ENCODE measurements at regions not wholly inside any gene's neighbourhood (a gene's known extent, or its start where the extent isn't known, plus 50 kb on each side); places are given as distances from the start of the nearest gene placed in this dataset.

DNA sequence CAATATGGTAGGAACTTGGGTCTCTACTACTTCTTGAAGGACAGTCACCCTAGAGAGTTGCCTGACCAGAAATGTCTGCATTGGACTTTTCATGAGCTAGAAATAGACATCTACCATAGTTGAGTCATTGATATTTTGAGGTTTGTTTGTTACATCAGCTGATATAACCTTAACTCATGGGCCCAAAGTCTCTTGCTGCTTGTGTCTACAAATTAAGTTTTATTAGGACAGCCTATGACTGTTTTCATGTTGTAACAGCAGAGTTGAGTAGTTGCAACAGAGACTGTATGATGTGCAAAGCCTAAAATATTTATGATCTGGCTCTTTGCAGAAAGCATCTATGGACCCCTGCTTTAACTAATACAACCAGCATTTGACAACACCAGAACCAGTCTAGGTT lies 155.3 kb downstream of the MIAT start:
- H3K9me3 ChIP-seq (replicated peaks; ENCODE audit: insufficient read depth, low read length): no peaks in the 10 kb centered on the region
- no peaks in the 10 kb centered on the region for H3K9me2 ChIP-seq (replicated peaks; ENCODE audit: insufficient read depth, low read length)
- H3K9ac ChIP-seq (ENCODE audit: low read length): no peak overlapping the region
- H3K4me3 ChIP-seq (ENCODE audit: low read length): no peak overlapping the region
- no peak overlapping the region for H3K27ac ChIP-seq (ENCODE audit: low read length)
- no peak for TF ChIP-seq CTCF (IDR thresholded peaks at IDR 0.05; ENCODE audit: low read length)
- no peak for TF ChIP-seq EZH2phosphoT487 (IDR thresholded peaks at IDR 0.05; ENCODE audit: low read length)
- TF ChIP-seq EZH2 (optimal IDR thresholded peaks at IDR 0.05; ENCODE audit: low read depth, low read length): no peak
- no peaks in the 10 kb centered on the region for H3K79me2 ChIP-seq (ENCODE audit: low read length)
- H3K4me2 ChIP-seq (ENCODE audit: low read depth, low read length): no peak overlapping the region
- H2AFZ ChIP-seq (ENCODE audit: low read length): no peak overlapping the region
- no peaks in the 10 kb centered on the region for H4K20me1 ChIP-seq (ENCODE audit: insufficient read depth, low read length)
- H3K4me1 ChIP-seq (ENCODE audit: low read length): no peaks in the 10 kb centered on the region
- no peaks in the 10 kb centered on the region for H3K27me3 ChIP-seq (replicated peaks; ENCODE audit: insufficient read depth, low read length)
- H3F3A ChIP-seq (ENCODE audit: insufficient read depth, low read length): no peaks in the 10 kb centered on the region
- DNase-seq: no peak
- no peaks in the 10 kb centered on the region for H3K36me3 ChIP-seq (replicated peaks; ENCODE audit: insufficient read depth, low read length)

GRCh38 chr22:26816726-26817125 lies 159.3 kb downstream of the MIAT start:
- Histone ChIP-seq H3K4me2 (ENCODE audit: low read depth, low read length) (no peak overlapping the region), H3K9me3 (replicated peaks; ENCODE audit: insufficient read depth, low read length) (no peaks in the 10 kb centered on the region), H4K20me1 (ENCODE audit: insufficient read depth, low read length) (no peaks in the 10 kb centered on the region), H3K36me3 (replicated peaks; ENCODE audit: insufficient read depth, low read length) (no peaks in the 10 kb centered on the region), H3F3A (ENCODE audit: insufficient read depth, low read length) (no peaks in the 10 kb centered on the region), H3K27me3 (replicated peaks; ENCODE audit: insufficient read depth, low read length) (no peaks in the 10 kb centered on the region), H3K79me2 (ENCODE audit: low read length) (no peaks in the 10 kb centered on the region), H3K9ac (ENCODE audit: low read length) (no peak overlapping the region), H3K4me3 (ENCODE audit: low read length) (no peak overlapping the region), H3K27ac (ENCODE audit: low read length) (no peak overlapping the region), H2AFZ (ENCODE audit: low read length) (no peak overlapping the region), H3K4me1 (ENCODE audit: low read length) (no peaks in the 10 kb centered on the region), H3K9me2 (replicated peaks; ENCODE audit: insufficient read depth, low read length) (no peaks in the 10 kb centered on the region)
- no peak for DNase-seq
- TF ChIP-seq EZH2 (optimal IDR thresholded peaks at IDR 0.05; ENCODE audit: low read depth, low read length): no peak
- no peak for TF ChIP-seq CTCF (IDR thresholded peaks at IDR 0.05; ENCODE audit: low read length)

DNA sequence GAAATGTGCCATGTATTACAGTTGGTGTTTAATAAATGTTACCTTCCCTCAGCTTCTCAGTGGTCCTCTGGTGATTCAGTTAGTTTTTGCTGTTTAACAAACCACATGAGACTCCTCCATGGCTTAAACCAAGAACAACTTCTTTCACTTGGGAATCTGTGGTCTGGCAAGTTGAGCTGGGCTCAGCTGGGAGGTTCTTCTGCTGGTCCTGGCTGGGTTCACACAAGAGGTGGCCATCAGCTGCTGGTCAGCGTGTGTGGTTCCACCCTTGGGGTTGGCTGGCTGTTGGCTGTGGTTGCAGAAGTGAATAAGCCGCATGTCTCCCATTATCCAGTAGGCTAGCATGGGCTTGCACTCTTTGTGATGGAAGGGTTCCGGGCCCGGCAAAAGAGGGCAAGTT lies 160.5 kb downstream of the MIAT start:
- Histone ChIP-seq H3K27ac (ENCODE audit: low read length) (no peak overlapping the region), H3K4me1 (ENCODE audit: low read length) (no peaks in the 10 kb centered on the region), H3K9me2 (replicated peaks; ENCODE audit: insufficient read depth, low read length) (no peaks in the 10 kb centered on the region), H3K27me3 (replicated peaks; ENCODE audit: insufficient read depth, low read length) (no peaks in the 10 kb centered on the region), H3K9ac (ENCODE audit: low read length) (no peak overlapping the region), H3F3A (ENCODE audit: insufficient read depth, low read length) (no peaks in the 10 kb centered on the region), H3K79me2 (ENCODE audit: low read length) (no peaks in the 10 kb centered on the region), H2AFZ (ENCODE audit: low read length) (no peak overlapping the region), H3K4me2 (ENCODE audit: low read depth, low read length) (no peak overlapping the region), H3K36me3 (replicated peaks; ENCODE audit: insufficient read depth, low read length) (no peaks in the 10 kb centered on the region), H3K4me3 (ENCODE audit: low read length) (no peak overlapping the region), H4K20me1 (ENCODE audit: insufficient read depth, low read length) (no peaks in the 10 kb centered on the region), H3K9me3 (replicated peaks; ENCODE audit: insufficient read depth, low read length) (no peaks in the 10 kb centered on the region)
- no peak for DNase-seq
- TF ChIP-seq CTCF (IDR thresholded peaks at IDR 0.05; ENCODE audit: low read length) (no peak), EZH2 (optimal IDR thresholded peaks at IDR 0.05; ENCODE audit: low read depth, low read length) (no peak), EZH2phosphoT487 (IDR thresholded peaks at IDR 0.05; ENCODE audit: low read length) (no peak)

All from MM.1S (cell line).